Neural progenitor cell (in vitro differentiated cells): ENCODE measurements at regions not wholly inside any gene's neighbourhood (a gene's known extent, or its start where the extent isn't known, plus 50 kb on each side); places are given as distances from the start of the nearest gene placed in this dataset.

ENCODE experiments used
- DNase-seq: peaks from one replicate; pipeline ENCODE4 v3.0.0-alpha.2; 2016; ENCODE audit warnings: low spot score
- H2AFZ ChIP-seq: fragments of 200-600 bp; sonication (generic); replicated peaks from 2 replicates; pipeline ENCODE4 v1.6.1; 2016; ENCODE audit warnings: antibody characterized with exemption
- H3F3A ChIP-seq: fragments of 200-600 bp; sonication (generic); 2 replicates; pipeline ENCODE4 v1.6.1; 2016; ENCODE audit warnings: antibody characterized with exemption, low read depth
- H3K27ac ChIP-seq: fragments of 200-600 bp; sonication (generic); 2 replicates; pipeline ENCODE4 v1.5.1; 2016; ENCODE audit warnings: mild to moderate bottlenecking
- H3K27me3 ChIP-seq: fragments of 200-600 bp; sonication (generic); 2 replicates; pipeline ENCODE4 v1.6.1; 2016; ENCODE audit warnings: mild to moderate bottlenecking, moderate library complexity
- H3K36me3 ChIP-seq: fragments of 200-600 bp; sonication (generic); 2 replicates; pipeline ENCODE4 v1.5.1; 2016
- H3K4me1 ChIP-seq: fragments of 200-600 bp; sonication (generic); 2 replicates; pipeline ENCODE4 v1.6.1; 2016; ENCODE audit warnings: mixed run types
- H3K4me2 ChIP-seq: fragments of 200-600 bp; sonication (generic); 2 replicates; pipeline ENCODE4 v1.6.1; 2016
- H3K4me3 ChIP-seq: fragments of 200-600 bp; sonication (generic); 2 replicates; pipeline ENCODE4 v1.5.1; 2016
- H3K79me2 ChIP-seq: fragments of 200-600 bp; sonication (generic); 2 replicates; pipeline ENCODE4 v1.6.1; 2016; ENCODE audit warnings: low read depth
- H3K9ac ChIP-seq: fragments of 200-600 bp; sonication (generic); 2 replicates; pipeline ENCODE4 v1.6.1; 2016
- H3K9me3 ChIP-seq: fragments of 200-600 bp; sonication (generic); 2 replicates; pipeline ENCODE4 v1.5.1; 2016; ENCODE audit warnings: low read depth
- H4K20me1 ChIP-seq: fragments of 200-600 bp; sonication (generic); 2 replicates; pipeline ENCODE4 v1.6.1; 2016; ENCODE audit warnings: low read depth
- H3K27ac Mint-ChIP-seq: 3 replicates; pipeline ENCODE4 v1.8.0; 2021; ENCODE audit warnings: mixed read lengths
- H3K27me3 Mint-ChIP-seq: 2 replicates; pipeline ENCODE4 v1.8.0; 2022; ENCODE audit warnings: low read depth, mild to moderate bottlenecking, inconsistent platforms, moderate library complexity, mixed read lengths; ENCODE audit not compliant: insufficient read depth
- H3K36me3 Mint-ChIP-seq: 3 replicates; pipeline ENCODE4 v1.8.0; 2021; ENCODE audit warnings: mixed read lengths
- H3K4me1 Mint-ChIP-seq: 3 replicates; pipeline ENCODE4 v1.8.0; 2021; ENCODE audit warnings: mixed read lengths
- H3K4me3 Mint-ChIP-seq: 3 replicates; pipeline ENCODE4 v1.8.0; 2021; ENCODE audit warnings: mild to moderate bottlenecking, moderate library complexity, mixed read lengths
- H3K9me3 Mint-ChIP-seq: 3 replicates; pipeline ENCODE4 v1.8.0; 2020; ENCODE audit warnings: mixed read lengths
- CTCF ChIP-seq: fragments of 200-600 bp; sonication (generic); IDR thresholded peaks from 2 replicates; pipeline ENCODE4 v1.5.1; 2017; ENCODE audit warnings: antibody characterized with exemption, mild to moderate bottlenecking
- EZH2 ChIP-seq: fragments of 200-600 bp; sonication (generic); IDR thresholded peaks from 2 replicates; pipeline ENCODE4 v1.6.1; 2017; ENCODE audit warnings: antibody characterized with exemption, mild to moderate bottlenecking, moderate library complexity
- EZH2phosphoT487 ChIP-seq: fragments of 200-600 bp; sonication (generic); IDR thresholded peaks from 2 replicates; pipeline ENCODE4 v1.6.1; 2017; ENCODE audit warnings: antibody characterized with exemption

DNA sequence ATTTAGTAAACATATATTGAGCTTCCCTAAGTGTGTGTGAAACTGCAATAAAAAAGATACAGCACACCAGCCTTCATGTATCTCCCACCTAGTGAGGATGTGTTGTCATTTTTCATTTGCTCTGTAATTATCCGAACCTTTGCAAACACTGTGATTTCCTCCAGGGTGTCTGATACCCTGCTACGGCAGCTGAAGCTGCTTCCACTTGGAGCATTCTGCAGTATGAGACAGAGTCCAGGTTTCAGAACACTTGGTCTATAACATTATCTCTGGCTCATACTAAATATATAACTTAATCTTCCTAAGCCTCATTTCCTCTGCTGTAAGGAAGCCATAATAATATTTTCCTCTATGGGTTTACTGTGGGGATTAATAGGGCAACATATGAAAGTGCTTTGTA, 1338.1 kb upstream of the SLC10A2 start:
- Mint-ChIP-seq H3K4me1 (no peaks in the 10 kb centered on the region), H3K27me3 (peaks cover 3% of the 10 kb centered on the region), H3K36me3 (no peaks in the 10 kb centered on the region), H3K4me3 (no peak overlapping the region), H3K9me3 (no peaks in the 10 kb centered on the region), H3K27ac (no peak overlapping the region)
- DNase-seq = no peak
- Histone ChIP-seq H3K4me3 (no peak overlapping the region), H3K4me1 (no peaks in the 10 kb centered on the region), H3K9me3 (no peaks in the 10 kb centered on the region), H3K27ac (no peak overlapping the region), H3K36me3 (no peaks in the 10 kb centered on the region), H2AFZ (no peak overlapping the region), H3K9ac (no peak overlapping the region), H3K27me3 (no peaks in the 10 kb centered on the region), H3K4me2 (no peak overlapping the region), H4K20me1 (no peaks in the 10 kb centered on the region), H3F3A (no peaks in the 10 kb centered on the region), H3K79me2 (no peaks in the 10 kb centered on the region)
- TF ChIP-seq CTCF = no peak
- no peak for TF ChIP-seq EZH2

- no peak for DNase-seq
- no peak overlapping the region for H3K4me3 ChIP-seq
- Mint-ChIP-seq H3K4me1 (no peaks in the 10 kb centered on the region), H3K9me3 (peaks cover 10% of the 10 kb centered on the region), H3K27ac (no peak overlapping the region), H3K27me3 (no peaks in the 10 kb centered on the region), H3K4me3 (no peak overlapping the region), H3K36me3 (no peaks in the 10 kb centered on the region)
- no peaks in the 10 kb centered on the region for H4K20me1 ChIP-seq
- no peaks in the 10 kb centered on the region for H3K27me3 ChIP-seq
- H3K4me2 ChIP-seq = no peak overlapping the region
- no peak overlapping the region for H3K9ac ChIP-seq
- H2AFZ ChIP-seq = no peak overlapping the region
- H3F3A ChIP-seq = no peaks in the 10 kb centered on the region
- no peaks in the 10 kb centered on the region for H3K4me1 ChIP-seq
- no peaks in the 10 kb centered on the region for H3K9me3 ChIP-seq
- no peaks in the 10 kb centered on the region for H3K36me3 ChIP-seq
- H3K27ac ChIP-seq = no peak overlapping the region
- no peak for TF ChIP-seq CTCF
- TF ChIP-seq EZH2 = no peak
- TF ChIP-seq EZH2phosphoT487 = no peak
- no peaks in the 10 kb centered on the region for H3K79me2 ChIP-seq
Observed at GRCh38 chr13:104389691-104390090, 1323.5 kb upstream of the SLC10A2 start.

DNA sequence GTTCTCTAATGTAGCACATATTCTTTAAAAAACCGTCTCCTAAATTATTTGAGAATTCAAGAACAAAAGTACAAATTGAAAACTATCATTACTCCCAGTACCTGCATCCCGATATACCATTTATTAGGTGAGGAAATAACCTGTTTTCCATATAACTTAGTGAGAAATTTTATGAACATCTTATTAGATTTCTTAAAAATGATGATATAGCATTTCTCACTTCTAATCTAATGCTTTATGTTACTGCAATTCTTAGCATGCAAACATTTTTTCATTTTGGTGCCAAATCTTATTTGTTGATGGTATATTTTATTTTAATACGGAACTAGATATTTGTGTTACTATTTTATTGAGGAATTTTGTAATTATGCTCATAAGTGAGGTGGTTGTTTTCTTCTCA, 1321.3 kb upstream of the SLC10A2 start:
- no peaks in the 10 kb centered on the region for H3F3A ChIP-seq
- H3K4me3 ChIP-seq = no peak overlapping the region
- no peaks in the 10 kb centered on the region for H3K27me3 ChIP-seq
- H3K4me1 Mint-ChIP-seq = no peaks in the 10 kb centered on the region
- H3K36me3 Mint-ChIP-seq = no peaks in the 10 kb centered on the region
- no peak overlapping the region for H3K4me2 ChIP-seq
- no peak overlapping the region for H3K4me3 Mint-ChIP-seq
- no peaks in the 10 kb centered on the region for H3K27me3 Mint-ChIP-seq
- no peak overlapping the region for H3K27ac ChIP-seq
- H2AFZ ChIP-seq = no peak overlapping the region
- H3K9me3 Mint-ChIP-seq = peaks cover 10% of the 10 kb centered on the region
- no peaks in the 10 kb centered on the region for H3K79me2 ChIP-seq
- H3K36me3 ChIP-seq = no peaks in the 10 kb centered on the region
- no peak for DNase-seq
- no peak overlapping the region for H3K27ac Mint-ChIP-seq
- no peak for TF ChIP-seq EZH2
- TF ChIP-seq EZH2phosphoT487 = no peak
- no peak for TF ChIP-seq CTCF
- no peaks in the 10 kb centered on the region for H4K20me1 ChIP-seq
- H3K9ac ChIP-seq = no peak overlapping the region
- no peaks in the 10 kb centered on the region for H3K9me3 ChIP-seq
- H3K4me1 ChIP-seq = no peaks in the 10 kb centered on the region

DNA sequence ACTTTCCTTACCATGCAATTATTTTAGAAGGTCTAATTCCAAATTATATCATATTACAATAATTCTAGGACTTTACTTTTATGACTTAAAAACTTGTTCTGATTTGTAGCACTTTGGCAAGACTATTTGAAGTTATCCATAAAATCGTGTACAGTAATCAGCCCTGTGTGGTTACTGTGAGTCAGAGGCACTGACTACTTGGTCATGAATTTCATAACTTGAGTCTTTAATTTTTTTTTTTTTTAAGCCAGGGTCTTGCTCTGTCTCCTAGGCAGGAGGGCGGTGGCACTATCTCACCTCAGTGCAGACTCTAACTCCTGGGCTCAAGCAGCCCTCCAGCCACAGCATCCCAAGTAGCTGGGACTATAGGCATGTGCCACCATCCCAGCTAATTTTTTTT, 1319.2 kb upstream of the SLC10A2 start:
- peaks cover 10% of the 10 kb centered on the region for H3K9me3 Mint-ChIP-seq
- H3K27me3 ChIP-seq = no peaks in the 10 kb centered on the region
- H4K20me1 ChIP-seq = no peaks in the 10 kb centered on the region
- no peaks in the 10 kb centered on the region for H3K36me3 Mint-ChIP-seq
- no peak overlapping the region for H3K4me2 ChIP-seq
- peaks cover 4% of the 10 kb centered on the region for H3K27me3 Mint-ChIP-seq
- H3K9ac ChIP-seq = no peak overlapping the region
- no peaks in the 10 kb centered on the region for H3K4me1 ChIP-seq
- no peaks in the 10 kb centered on the region for H3K4me1 Mint-ChIP-seq
- H2AFZ ChIP-seq = no peak overlapping the region
- no peak overlapping the region for H3K27ac Mint-ChIP-seq
- H3K36me3 ChIP-seq = no peaks in the 10 kb centered on the region
- DNase-seq = no peak
- H3K9me3 ChIP-seq = no peaks in the 10 kb centered on the region
- H3F3A ChIP-seq = no peaks in the 10 kb centered on the region
- H3K4me3 ChIP-seq = no peak overlapping the region
- H3K79me2 ChIP-seq = no peaks in the 10 kb centered on the region
- H3K4me3 Mint-ChIP-seq = no peak overlapping the region
- H3K27ac ChIP-seq = no peak overlapping the region
- TF ChIP-seq EZH2phosphoT487 = no peak
- no peak for TF ChIP-seq EZH2
- no peak for TF ChIP-seq CTCF
